HCT116 (cell line): ENCODE measurements at regions not wholly inside any gene's neighbourhood (a gene's known extent, or its start where the extent isn't known, plus 50 kb on each side); places are given as distances from the start of the nearest gene placed in this dataset.

Experiments
- EGR1 ChIP-seq: IDR thresholded peaks from 2 replicates; pipeline ENCODE4 v1.6.1; 2012; ENCODE audit warnings: low read depth
- EZH2 ChIP-seq: fragments of 200-600 bp; sonication (generic); IDR thresholded peaks from 2 replicates; pipeline ENCODE4 v1.6.1; 2017; ENCODE audit warnings: antibody characterized with exemption, mixed run types
- MAX ChIP-seq: IDR thresholded peaks from 2 replicates; pipeline ENCODE4 v1.6.1; 2012
- POLR2A ChIP-seq: IDR thresholded peaks from 2 replicates; pipeline ENCODE4 v1.7.0; 2011; ENCODE audit warnings: borderline replicate concordance; ENCODE audit not compliant: insufficient read depth, insufficient read length; ENCODE audit errors: extremely low read depth
- POLR2AphosphoS5 ChIP-seq: IDR thresholded peaks from 2 replicates; pipeline ENCODE4 v1.6.1; 2011; ENCODE audit warnings: mild to moderate bottlenecking, low read depth, low read length, moderate library complexity
- TF ChIP-seq, protein P1 (sequence below), 3 experiments: fragments of 200-600 bp in 1 of 3; sonication (generic) in 1 of 3; IDR thresholded peaks in 2 of 3; conservative IDR thresholded peaks in 1 of 3; 2 replicates each; pipeline ENCODE4 v1.5.1; 2012 to 2017; ENCODE audit warnings: low read depth in 2 of 3, low read length in 2 of 3, antibody characterized with exemption in 1 of 3, borderline replicate concordance in 1 of 3, control low read depth in 1 of 3, mild to moderate bottlenecking in 1 of 3, mixed read lengths in 1 of 3, mixed run types in 1 of 3, moderate library complexity in 1 of 3; ENCODE audit not compliant: insufficient read depth in 1 of 3

DNA sequence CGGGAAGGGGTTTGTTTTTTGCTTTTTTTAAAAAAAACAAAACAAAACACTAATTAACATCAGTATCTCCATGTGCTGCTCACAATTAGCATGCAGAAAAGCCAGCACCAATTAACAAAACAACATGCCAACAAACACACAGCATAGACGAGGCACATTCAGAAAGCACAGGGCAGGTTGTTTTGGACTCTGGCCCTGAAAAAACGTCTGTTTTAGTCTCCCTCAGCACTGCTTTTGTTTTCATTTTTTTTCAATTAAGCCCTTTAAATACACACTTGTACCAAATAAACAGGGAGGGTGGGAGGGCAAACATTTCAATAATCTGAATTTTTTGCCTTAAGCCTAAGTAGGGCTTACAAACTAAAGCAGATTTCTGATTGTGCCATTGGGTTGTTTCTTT is 309.6 kb downstream of the DTWD2 start:
- TF ChIP-seq, protein P1, sequence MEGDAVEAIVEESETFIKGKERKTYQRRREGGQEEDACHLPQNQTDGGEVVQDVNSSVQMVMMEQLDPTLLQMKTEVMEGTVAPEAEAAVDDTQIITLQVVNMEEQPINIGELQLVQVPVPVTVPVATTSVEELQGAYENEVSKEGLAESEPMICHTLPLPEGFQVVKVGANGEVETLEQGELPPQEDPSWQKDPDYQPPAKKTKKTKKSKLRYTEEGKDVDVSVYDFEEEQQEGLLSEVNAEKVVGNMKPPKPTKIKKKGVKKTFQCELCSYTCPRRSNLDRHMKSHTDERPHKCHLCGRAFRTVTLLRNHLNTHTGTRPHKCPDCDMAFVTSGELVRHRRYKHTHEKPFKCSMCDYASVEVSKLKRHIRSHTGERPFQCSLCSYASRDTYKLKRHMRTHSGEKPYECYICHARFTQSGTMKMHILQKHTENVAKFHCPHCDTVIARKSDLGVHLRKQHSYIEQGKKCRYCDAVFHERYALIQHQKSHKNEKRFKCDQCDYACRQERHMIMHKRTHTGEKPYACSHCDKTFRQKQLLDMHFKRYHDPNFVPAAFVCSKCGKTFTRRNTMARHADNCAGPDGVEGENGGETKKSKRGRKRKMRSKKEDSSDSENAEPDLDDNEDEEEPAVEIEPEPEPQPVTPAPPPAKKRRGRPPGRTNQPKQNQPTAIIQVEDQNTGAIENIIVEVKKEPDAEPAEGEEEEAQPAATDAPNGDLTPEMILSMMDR (IDR thresholded peaks at IDR 0.05 in 2 of 3, conservative IDR thresholded peaks at IDR 0.05 in 1 of 3; ENCODE audit: borderline replicate concordance in 1 of 3, insufficient read depth in 1 of 3, low read depth in 2 of 3, low read length in 2 of 3): no peak
- no peak for TF ChIP-seq MAX
- no peak for TF ChIP-seq POLR2A
- no peak for TF ChIP-seq EZH2
- TF ChIP-seq EGR1: no peak
- no peak for TF ChIP-seq POLR2AphosphoS5
